A204.1 (cell line): ENCODE measurements at regions not wholly inside any gene's neighbourhood (a gene's known extent, or its start where the extent isn't known, plus 50 kb on each side); places are given as distances from the start of the nearest gene placed in this dataset.

Experiments
- FAIRE-seq: peaks from 2 replicates; lab custom pipeline; 2012; peaks lifted over from hg19 to GRCh38; lab: Jason Lieb, UNC

DNA sequence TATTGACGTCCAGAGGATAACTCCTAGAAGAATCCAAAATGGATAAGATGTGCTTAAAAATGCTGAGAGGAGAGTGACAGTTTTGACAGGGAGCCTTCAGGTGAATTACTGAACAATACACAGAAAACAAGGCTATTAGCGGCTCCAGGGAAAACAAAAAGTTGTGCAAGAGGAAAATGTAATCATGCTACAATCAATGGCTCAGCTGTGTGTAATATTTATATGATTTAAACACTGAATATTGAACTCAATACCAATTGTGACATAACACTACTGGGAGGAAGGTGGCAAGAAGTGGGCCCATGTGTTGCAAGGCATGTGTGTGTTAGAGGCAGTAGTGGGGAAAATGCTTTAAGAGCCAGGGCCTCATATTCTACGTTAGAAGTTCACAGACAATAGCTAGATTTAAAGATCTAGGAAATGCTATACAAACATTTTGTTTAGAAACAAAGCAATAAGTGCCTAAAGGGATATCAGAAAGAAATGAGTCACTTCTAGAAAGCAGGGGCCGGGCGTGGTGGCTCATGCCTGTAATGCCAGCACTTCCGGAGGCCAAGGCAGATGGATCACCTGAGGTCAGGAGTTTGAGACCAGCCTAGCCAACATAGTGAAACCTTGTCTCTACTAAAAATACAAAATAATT lies 253.2 kb upstream of the IRX5 start:
- FAIRE-seq: no peak

- no peak for FAIRE-seq
Observed at GRCh38 chr16:54673313-54673712, 257.4 kb upstream of the IRX5 start.

DNA sequence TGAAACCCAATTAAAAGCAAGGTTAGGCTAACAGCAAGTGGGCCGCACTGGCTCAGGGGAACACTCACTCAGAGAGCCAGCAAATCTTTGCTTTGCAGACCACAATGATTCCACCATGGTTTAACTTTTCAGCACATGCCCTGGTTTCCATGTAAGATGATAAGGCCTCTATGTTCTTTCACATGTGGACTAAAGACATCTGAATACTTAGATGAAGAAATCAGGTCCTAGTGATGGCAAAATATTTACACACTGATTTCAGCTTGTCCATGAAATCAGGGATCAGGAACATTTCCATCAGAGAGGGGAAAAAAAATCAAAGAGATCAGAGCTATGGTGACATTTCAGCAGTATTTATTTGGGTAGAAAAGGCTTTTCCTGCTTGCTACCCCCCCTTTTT lies 258.2 kb upstream of the IRX5 start:
- no peak for FAIRE-seq

GRCh38 chr16:54657709-54658102 lies 273.0 kb upstream of the IRX5 start:
- FAIRE-seq: no peak

- no peak for FAIRE-seq
Observed at GRCh38 chr16:54657058-54657708, 273.5 kb upstream of the IRX5 start.

GRCh38 chr16:54655121-54655590 lies 275.5 kb upstream of the IRX5 start:
- FAIRE-seq: no peak

DNA sequence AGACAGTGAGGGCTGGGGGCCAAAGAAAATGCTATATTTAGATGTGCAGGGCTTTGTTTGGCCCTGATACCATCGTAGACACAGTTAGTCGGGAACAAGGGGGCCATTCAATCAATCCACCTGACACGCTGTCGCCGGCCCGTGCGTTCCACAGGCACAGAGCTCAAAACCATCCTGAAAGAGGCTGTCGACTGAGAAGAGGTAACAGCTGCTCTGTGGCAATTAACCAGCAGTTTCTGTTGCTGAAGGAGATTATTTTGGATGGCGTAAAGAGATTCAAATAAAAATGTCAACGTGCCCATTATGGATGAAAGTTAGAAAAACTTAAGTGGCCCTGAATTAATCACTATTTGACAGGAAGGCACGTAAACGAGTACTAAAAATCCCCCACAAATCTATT lies 276.2 kb upstream of the IRX5 start:
- no peak for FAIRE-seq

DNA sequence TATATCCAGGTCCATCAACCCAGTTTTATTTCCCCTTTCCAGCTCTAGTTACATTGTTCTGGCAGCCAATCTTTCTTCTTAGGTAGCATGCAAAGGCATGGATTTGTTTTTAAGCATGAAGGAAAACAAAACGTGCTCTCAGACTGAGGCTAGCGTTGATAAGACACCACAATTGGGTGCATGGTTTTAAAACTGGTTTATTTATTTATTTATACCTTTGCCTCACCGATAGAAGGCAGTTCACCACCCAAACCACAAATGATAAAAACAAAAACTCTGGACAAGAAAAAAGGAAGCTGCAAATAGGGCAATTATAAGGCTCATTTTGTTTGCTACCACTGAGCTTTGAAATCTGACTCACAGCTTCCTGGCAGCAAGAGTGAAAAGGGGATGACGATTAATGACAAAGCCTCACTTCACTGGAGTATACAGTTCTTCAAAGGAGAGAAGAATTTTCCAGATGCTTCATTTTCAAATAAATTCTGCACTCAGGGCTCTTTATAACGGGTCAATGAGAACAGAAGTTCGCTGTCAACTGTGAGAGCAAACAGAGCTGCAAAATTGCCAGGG lies 278.4 kb upstream of the IRX5 start:
- no peak for FAIRE-seq

DNA sequence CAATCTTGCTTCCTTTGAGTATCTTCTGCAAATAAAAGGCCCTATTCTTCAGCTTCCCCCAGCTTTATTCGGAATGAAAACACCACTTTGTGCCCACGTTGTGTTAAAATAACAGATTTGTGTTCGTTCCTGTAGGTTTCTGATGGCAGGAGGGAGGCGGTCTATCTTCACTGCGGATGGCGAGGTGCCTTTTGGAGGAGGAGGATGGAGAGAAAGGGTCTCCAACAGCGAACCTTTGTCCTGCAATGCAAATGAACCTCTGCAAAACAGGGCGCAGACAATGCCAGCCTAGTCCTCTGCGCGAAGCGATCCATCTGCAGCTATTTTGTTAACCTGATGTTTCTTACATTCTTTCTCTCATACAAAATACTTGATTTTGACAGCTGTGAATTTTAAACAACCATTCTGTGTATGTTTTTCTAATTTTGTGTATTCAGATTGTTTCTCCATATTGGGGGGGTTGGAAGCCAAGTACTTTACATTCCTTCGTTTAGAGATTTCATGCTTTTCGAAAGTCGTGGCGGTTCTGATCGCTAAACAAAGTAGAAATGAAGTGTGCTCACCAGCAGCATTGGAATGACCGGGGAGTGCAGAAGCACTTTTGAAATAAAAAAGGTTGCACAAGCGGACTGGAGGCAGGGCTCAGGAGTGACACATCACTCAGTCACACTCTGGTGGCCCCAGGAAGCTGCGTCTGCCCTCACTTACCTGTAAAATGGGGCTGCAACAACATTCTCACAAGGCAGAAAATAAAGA lies 279.0 kb upstream of the IRX5 start:
- FAIRE-seq: no peak

DNA sequence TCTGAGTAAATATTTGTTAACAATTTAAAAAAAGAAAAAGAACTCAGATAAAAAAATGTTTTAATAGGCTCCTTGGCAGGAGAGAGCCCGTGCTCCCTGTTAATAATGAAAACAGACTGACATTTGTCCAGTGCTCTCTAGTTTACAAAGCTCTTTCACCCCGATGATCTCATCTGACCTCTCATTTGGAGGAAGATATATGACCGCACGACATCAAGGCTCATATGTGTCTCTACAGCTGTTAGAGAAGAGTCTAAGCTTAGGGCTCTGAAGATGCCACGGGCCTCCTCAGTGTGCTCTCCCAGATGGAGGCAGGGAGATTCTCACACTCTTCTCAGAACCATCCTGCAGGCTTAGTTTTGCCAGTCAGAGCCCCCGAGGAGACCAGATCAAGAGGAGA lies 280.8 kb upstream of the IRX5 start:
- no peak for FAIRE-seq

DNA sequence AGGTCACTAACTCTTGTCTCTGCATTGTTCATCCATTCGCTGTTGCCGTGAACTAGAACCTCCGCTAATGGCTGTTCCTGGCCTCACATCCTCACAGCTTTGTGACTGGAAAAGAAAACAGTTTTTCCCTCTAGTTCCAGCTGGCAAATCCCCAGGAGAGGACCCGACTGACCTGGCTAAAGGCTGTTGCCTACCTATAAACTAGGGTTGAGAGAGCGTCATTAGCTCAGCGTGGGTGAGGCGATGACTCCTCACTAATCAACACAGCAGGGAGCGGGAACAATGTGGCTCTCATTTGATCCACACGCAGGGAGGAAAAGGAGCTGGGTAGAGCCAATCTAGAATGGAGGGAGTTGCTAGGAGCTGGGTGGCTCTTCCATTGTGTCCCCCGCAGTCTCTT lies 282.1 kb upstream of the IRX5 start:
- no peak for FAIRE-seq

GRCh38 chr16:54647725-54648221 lies 282.9 kb upstream of the IRX5 start:
- FAIRE-seq: no peak

DNA sequence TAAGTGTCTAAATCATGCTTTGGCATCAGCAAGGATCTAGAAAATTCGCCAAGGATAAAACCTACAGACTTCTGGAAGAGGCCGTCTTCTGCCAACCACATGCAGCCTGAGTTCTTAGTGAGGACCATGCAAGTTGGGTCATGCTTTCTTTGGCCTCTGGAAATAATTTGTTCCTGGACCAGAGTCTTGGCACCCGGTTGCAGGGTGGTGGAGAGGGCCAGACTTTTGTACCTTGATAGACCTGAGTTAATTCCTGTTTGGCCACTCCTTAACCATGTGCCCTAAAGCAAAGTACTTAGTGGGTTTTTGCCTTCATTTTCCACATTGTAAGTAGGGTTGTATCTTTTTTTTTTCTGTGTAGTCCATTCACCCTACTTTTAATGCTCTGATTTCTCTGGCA lies 283.4 kb upstream of the IRX5 start:
- no peak for FAIRE-seq

DNA sequence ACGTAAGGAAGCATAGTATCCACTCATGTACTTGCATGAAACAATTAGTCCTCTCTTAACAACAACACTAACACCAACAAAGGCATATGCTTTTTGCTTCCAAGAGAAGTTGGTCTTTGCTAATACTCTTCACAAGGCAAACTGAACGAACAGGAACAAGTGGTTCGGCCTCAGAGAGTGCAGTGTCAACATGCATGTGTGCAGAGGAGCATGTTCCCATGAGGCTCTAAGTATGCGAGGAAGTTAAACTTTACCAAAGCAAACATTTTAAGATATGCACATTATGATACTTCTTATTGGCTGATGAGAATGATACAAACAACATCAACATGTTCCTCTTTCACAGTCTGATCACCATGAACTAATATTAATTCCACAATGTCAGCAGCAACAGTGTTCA lies 285.3 kb upstream of the IRX5 start:
- no peak for FAIRE-seq

DNA sequence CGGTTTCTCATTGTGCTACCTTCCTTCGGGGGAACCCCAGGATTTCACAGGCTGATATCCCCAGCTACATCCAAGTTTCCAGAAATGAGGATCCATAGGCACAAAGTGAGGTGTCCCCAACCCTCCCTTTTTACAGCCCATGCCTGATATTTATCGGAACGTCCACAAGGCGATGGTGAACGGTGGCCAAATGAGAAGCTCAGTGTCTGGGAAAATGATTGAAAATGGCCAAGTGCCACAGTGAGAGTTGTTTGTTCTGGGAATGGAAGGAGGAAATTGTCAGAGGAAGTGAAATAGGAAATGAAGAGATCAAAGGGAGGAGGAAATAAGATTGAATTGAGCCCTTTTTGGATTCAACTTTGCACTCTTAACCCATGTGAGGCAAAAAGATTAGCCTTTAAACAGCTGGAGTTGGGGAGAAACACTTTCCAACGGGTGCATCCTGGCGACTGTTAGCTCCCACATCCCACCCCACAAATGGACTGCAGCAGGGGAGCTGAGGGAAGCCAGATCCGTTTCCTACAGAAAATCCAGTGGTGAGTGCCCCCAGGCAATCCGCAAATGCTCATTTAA lies 294.4 kb upstream of the IRX5 start:
- no peak for FAIRE-seq

DNA sequence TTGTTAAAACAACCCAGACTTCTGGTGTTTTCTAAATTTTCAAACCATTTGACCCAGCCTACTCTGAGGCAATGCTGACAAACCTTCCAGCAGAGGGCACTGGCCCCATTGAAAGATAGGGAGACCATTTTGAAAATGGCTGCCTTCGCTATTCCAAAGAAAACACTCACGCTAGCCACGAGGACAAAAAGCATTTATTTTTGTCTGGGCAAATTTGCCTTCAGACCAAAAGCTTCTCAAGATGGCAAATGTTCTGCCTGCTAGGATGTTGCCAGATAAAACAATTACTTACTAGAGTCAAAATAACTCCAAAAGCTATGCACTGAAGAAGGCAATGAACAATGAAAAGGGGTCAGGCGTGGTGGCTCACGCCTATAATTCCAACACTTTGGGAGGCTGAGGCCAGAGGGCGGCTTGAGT lies 296.7 kb upstream of the IRX5 start:
- FAIRE-seq: no peak

GRCh38 chr16:54632322-54633220 lies 298.1 kb upstream of the IRX5 start:
- no peak for FAIRE-seq

DNA sequence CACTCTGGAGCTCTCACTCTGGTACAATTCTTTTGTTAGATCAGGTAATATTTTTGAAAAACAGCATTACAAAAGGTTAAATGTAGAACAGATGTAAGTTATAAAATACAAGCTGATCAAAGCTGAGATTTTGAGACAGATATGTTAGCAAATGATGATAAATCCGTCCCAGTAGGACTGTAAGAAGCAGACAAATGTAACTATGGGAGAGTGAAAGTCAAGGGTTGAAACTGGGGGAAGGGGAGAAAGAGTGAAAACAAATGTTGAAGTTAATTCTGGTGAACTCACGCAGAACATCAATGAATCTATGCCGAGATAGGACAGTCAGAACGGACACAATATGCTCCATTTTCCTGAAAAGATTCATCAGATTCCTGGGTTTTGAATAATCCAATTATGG lies 298.9 kb upstream of the IRX5 start:
- FAIRE-seq: no peak

- no peak for FAIRE-seq
Observed at GRCh38 chr16:54630284-54630967, 300.2 kb upstream of the IRX5 start.

GRCh38 chr16:54628796-54629625 lies 301.7 kb upstream of the IRX5 start:
- no peak for FAIRE-seq
